GM23248 (cell line): ENCODE measurements at regions not wholly inside any gene's neighbourhood (a gene's known extent, or its start where the extent isn't known, plus 50 kb on each side); places are given as distances from the start of the nearest gene placed in this dataset.

ENCODE experiments used
- EZH2 ChIP-seq: fragments of 200-600 bp; sonication (generic); IDR thresholded peaks from 2 replicates; pipeline ENCODE4 v1.6.1; 2018; ENCODE audit warnings: antibody characterized with exemption, mild to moderate bottlenecking; ENCODE audit not compliant: insufficient read depth, poor library complexity, severe bottlenecking
- EZH2phosphoT487 ChIP-seq: fragments of 200-600 bp; sonication (generic); IDR thresholded peaks from 2 replicates; pipeline ENCODE4 v1.6.1; 2018; ENCODE audit warnings: antibody characterized with exemption, moderate library complexity, mild to moderate bottlenecking, low read depth; ENCODE audit not compliant: insufficient read depth

- TF ChIP-seq EZH2: no peak
- TF ChIP-seq EZH2phosphoT487: no peak
Observed at GRCh38 chr12:69096669-69097335, 142.6 kb upstream of the CPSF6 start.
